HG03175 (cell line): ENCODE measurements at regions not wholly inside any gene's neighbourhood (a gene's known extent, or its start where the extent isn't known, plus 50 kb on each side); places are given as distances from the start of the nearest gene placed in this dataset.
"Not testable (repeated sequence)": the region's sequence is repeated elsewhere in the genome, so short reads cannot be mapped to it uniquely, and the experiment has no call there.

Source experiments
- ATAC-seq: cut with Tn5 transposase; IDR thresholded peaks from one replicate; pipeline ENCODE4 v1.9.1; 2021; ENCODE audit warnings: mild to moderate bottlenecking, moderate library complexity; ENCODE audit not compliant: unreplicated experiment

- no peak for ATAC-seq
These were observed 222.9 kb upstream of the ERCC4 start for GRCh38 chr16:13697013-13697412.

GRCh38 chr16:13697568-13697967, 222.4 kb upstream of the ERCC4 start:
- no peak for ATAC-seq

- ATAC-seq: no peak
These were observed 217.3 kb upstream of the ERCC4 start for GRCh38 chr16:13702614-13703013.

- no peak for ATAC-seq
These were observed 211.4 kb upstream of the ERCC4 start for GRCh38 chr16:13708347-13709120.

- no peak for ATAC-seq
These were observed 201.2 kb upstream of the ERCC4 start for GRCh38 chr16:13718748-13719147.

- no peak for ATAC-seq
These were observed 192.0 kb upstream of the ERCC4 start for GRCh38 chr16:13727943-13728342.

- no peak for ATAC-seq
These were observed 186.4 kb upstream of the ERCC4 start for GRCh38 chr16:13733561-13733960.

GRCh38 chr16:13739621-13740373, 180.2 kb upstream of the ERCC4 start:
- ATAC-seq: not testable (repeated sequence)

GRCh38 chr16:13742928-13743327, 177.0 kb upstream of the ERCC4 start:
- no peak for ATAC-seq

- ATAC-seq: no peak
These were observed 176.4 kb upstream of the ERCC4 start for GRCh38 chr16:13743571-13743970.

GRCh38 chr16:13756411-13757140, 163.4 kb upstream of the ERCC4 start:
- ATAC-seq: no peak

- no peak for ATAC-seq
These were observed 153.6 kb upstream of the ERCC4 start for GRCh38 chr16:13766334-13766733.

GRCh38 chr16:13767215-13767614, 152.7 kb upstream of the ERCC4 start:
- no peak for ATAC-seq

GRCh38 chr16:13768471-13768870, 151.5 kb upstream of the ERCC4 start:
- no peak for ATAC-seq

- ATAC-seq: no peak
These were observed 149.5 kb upstream of the ERCC4 start for GRCh38 chr16:13770436-13770835.

- no peak for ATAC-seq
These were observed 147.2 kb upstream of the ERCC4 start for GRCh38 chr16:13772782-13773181.

GRCh38 chr16:13779676-13780075, 140.3 kb upstream of the ERCC4 start:
- no peak for ATAC-seq

GRCh38 chr16:13780406-13781168, 139.4 kb upstream of the ERCC4 start:
- no peak for ATAC-seq

- ATAC-seq: no peak
These were observed 138.8 kb upstream of the ERCC4 start for GRCh38 chr16:13781169-13781564.

GRCh38 chr16:13781575-13782338, 138.2 kb upstream of the ERCC4 start:
- ATAC-seq: no peak
